ENCODE measurements at regions not wholly inside any gene's neighbourhood (a gene's known extent, or its start where the extent isn't known, plus 50 kb on each side); places are given as distances from the start of the nearest gene placed in this dataset.
"Not testable (repeated sequence)": the region's sequence is repeated elsewhere in the genome, so short reads cannot be mapped to it uniquely, and the experiment has no call there.

DNA sequence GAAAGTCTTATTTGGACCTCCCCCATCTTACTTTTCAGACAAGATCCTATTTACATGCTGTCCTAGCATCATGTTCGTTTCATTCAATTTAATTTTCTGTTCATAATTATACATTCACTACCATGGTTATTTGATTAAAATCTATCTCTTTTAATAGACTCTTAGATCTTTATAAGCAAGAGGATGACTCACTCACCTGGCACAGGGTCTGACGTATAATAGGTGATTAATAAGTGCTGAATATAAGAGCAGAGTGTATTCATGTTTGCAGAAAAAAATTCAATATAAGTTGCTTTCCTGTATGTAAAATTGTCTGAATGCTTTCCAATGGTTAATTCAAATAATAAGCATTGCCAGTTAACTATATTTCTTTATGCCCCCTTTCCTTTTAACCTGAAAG, 165.5 kb upstream of the CBLB start:
- Histone ChIP-seq H3K9me3 (no peaks in the 10 kb centered on the region), H3K4me3 (no peak overlapping the region), H3K27me3 (no peaks in the 10 kb centered on the region), H3K36me3 (no peaks in the 10 kb centered on the region)
- DNase-seq = no peak

DNA sequence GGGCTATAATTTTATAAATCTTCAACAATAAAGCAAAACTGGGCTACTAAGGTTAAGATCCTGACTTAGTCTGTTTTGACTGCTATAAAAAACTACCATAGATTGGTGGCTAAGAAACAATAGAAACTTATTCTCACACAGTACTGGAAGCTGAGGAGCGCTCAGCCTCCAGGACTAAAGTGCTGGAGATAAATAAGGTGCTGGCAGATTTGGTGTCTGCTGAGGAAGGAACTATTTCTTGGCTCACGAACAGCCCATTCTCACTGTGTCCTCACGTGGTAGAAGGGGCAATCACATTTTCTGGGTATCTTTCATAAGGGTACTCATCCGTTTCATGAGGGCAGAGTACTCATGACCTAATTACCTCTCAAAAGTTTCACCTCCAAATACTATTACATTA, 166.8 kb upstream of the CBLB start:
- DNase-seq = no peak
- Histone ChIP-seq H3K27me3 (no peaks in the 10 kb centered on the region), H3K9me3 (no peaks in the 10 kb centered on the region), H3K36me3 (no peaks in the 10 kb centered on the region), H3K4me3 (no peak overlapping the region)

DNA sequence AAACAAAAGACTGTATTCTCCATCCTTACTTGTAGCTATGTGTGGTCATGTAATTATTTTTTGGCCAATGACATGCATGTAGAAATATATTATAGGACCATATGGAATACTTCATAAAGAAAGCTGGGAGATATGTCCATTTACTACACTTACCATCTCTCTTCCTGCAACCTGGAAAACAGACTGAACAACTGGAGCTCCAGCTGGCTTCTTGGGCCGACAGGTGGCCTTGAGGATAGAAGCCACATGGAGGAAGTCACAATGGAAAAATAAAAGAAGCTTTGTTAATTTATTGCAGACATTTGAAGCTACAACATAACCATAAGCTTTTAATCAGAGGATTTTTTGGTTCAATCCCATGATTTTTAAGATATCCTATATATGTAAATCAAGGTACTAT, 167.9 kb upstream of the CBLB start:
- H3K27me3 ChIP-seq = no peaks in the 10 kb centered on the region

DNA sequence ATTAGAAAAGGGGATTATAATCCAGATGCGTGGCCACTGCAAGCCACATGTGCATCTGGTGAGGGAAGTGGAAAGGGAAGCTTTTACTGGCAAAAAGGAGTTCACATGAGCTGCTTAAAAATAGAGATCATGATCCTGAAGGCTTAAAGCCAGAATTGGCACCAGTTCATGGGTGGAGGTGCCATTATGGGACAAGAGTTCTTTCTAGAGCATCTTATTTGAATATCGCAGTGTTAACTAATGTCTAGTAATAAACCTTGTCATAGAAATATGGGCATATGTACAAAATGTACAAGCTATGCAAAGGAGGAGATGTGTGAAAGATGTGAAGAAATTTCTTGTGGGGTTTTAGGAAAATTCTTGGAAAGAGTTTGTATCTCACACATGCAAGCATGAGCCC, 178.4 kb upstream of the CBLB start:
- no peak for DNase-seq
- Histone ChIP-seq H3K27me3 (no peaks in the 10 kb centered on the region), H3K4me3 (no peak overlapping the region), H3K36me3 (no peaks in the 10 kb centered on the region), H3K9me3 (no peaks in the 10 kb centered on the region)

More for the DNA sequence above, 167.9 kb upstream of the CBLB start:
- H3K4me3 ChIP-seq = no peak overlapping the region
- no peaks in the 10 kb centered on the region for H3K9me3 ChIP-seq
- no peak for DNase-seq
- H3K36me3 ChIP-seq = no peaks in the 10 kb centered on the region

DNA sequence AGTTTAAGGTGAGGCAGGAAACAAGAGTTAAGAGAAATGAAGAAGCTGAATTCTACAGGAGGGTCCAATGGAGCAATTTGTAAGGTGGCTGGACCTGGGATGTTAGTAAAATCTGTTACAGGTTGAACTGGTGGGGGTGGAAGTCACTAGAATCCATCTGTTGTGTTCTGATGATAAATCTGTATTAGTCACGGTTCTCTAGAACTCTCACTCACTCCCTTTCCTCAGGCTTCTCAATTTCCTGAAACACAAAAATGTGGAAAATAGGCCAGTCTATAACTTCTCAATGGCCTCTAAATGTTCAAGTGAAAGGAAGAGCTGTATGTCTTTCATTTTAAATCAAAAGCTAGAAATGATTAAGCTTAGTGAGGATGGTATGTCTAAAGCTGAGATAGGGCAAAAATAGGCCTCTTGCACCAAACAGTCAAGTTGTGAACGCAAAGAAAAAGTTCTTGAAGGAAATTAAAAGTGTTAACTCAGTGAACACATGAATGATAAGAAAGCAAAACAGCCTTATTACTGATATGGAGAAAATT, 180.2 kb upstream of the CBLB start:
- Histone ChIP-seq H3K9me3 (no peaks in the 10 kb centered on the region), H3K36me3 (no peaks in the 10 kb centered on the region), H3K4me3 (no peak overlapping the region), H3K27me3 (no peaks in the 10 kb centered on the region)
- no peak for DNase-seq

DNA sequence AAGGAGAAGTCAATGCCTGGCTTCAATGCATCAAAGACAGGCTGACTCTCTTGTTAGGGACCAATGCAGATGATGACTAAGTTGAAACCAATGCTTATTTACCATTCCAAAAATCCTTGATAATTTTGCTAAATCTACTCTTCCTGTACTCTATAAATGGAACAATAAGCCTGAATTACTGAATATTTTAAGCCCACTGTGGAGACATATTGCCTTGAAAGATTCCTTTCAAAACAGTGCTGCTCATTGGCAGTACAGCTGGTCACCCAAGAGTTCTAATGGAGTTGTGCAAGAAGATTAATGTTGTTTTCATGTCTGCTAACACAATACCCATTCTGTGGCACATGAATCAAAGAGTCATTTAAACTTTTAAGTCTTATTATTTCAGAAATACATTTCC, 181.0 kb upstream of the CBLB start:
- H3K4me3 ChIP-seq = no peak overlapping the region

DNA sequence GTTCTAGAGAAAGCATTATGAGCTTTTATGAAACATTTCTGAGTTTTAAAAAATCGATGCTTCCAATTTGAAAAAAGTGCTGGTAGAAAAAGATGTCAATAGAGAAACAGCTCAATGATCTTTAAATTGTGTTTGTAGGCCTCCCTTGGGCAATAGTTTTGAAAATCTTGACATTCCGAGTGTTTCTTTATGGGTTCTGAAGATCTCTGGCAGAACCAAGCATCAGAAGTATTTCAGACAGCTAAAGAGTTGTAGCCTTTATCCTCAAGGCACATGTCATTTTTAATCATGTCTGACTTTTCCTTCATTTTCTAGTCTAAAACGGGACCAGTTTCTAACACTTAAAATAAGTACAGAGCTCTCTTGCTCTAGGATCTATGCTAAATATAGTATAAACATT, 188.1 kb upstream of the CBLB start:
- Histone ChIP-seq H3K4me3 (no peak overlapping the region), H3K9me3 (no peaks in the 10 kb centered on the region), H3K36me3 (no peaks in the 10 kb centered on the region), H3K27me3 (no peaks in the 10 kb centered on the region)
- DNase-seq = no peak

More for the DNA sequence above, 181.0 kb upstream of the CBLB start:
- DNase-seq = no peak
- no peaks in the 10 kb centered on the region for H3K9me3 ChIP-seq
- H3K36me3 ChIP-seq = no peaks in the 10 kb centered on the region
- H3K27me3 ChIP-seq = no peaks in the 10 kb centered on the region

DNA sequence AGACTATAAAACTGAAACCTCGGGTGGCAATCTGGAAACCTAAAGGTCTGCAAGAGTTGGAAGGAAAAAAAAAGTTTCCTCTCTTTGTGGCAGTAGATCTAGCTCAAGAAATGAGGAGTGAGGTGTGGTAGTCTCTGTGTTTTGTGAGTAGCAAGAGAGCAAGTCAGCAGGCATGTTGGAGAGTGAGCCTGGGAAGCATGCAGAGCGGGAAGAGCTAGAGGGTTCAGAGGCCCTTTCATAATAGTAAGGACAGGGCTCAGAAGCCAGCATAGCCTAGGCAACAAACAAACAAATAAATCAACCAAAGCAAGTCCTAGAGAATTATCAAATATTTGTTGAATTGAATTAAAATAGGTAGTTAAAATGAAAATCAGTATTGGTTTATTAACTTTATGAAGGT, 189.7 kb upstream of the CBLB start:
- DNase-seq = no peak

DNA sequence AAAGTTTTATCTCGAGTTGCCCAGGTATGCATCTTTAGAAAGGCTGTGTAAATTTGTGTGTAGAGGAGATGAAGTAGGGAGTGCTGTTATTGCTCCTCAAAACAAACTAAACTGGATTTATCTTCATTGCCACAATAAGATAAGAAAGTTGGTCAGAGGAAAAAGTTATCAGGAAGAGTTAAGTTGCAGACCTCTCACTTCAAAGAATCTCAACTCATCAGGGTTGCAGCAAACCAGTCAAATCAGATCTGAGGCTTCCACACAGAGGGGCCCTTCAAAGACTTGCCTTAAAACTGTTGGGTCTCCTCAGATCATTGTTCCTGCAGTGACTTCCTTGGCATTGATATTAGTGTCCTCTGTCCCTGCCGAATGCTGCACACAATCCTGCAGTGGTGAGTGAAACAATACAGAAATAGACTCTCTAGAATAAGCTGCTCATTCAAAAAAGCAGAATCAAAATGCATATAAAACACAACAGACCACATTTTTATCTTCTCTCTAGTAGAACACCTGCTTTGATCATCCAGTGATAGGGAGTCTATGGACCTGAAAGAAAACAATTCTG, 191.2 kb upstream of the CBLB start:
- Histone ChIP-seq H3K9me3 (peaks cover 2% of the 10 kb centered on the region; the same call in 1 of the 2 replicates), H3K27me3 (no peaks in the 10 kb centered on the region), H3K4me3 (no peak overlapping the region), H3K36me3 (no peaks in the 10 kb centered on the region)
- DNase-seq = no peak

More for the DNA sequence above, 189.7 kb upstream of the CBLB start:
- Histone ChIP-seq H3K9me3 (no peaks in the 10 kb centered on the region), H3K4me3 (no peak overlapping the region), H3K27me3 (no peaks in the 10 kb centered on the region), H3K36me3 (no peaks in the 10 kb centered on the region)

DNA sequence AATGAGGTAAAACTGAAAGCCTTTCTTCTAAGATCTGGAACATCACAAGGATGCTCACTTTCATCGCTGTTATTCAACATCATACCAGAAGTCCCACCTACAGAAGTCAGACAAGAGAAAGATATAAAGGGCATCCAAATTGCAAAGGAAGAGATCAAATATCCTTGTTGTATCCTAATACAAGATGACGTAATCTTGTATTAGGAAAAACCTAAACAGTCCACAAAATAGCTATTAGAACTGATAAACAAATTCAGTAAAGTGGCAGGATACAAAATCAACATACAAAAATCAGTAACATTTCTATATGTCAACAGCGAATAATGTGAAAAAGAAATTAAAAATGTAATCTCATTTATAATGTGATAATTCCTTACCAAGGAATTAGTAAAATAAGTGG, 195.1 kb upstream of the CBLB start:
- DNase-seq = no peak
- H3K9me3 ChIP-seq = peaks cover 2% of the 10 kb centered on the region; the same call in 1 of the 2 replicates
- no peaks in the 10 kb centered on the region for H3K27me3 ChIP-seq
- no peaks in the 10 kb centered on the region for H3K36me3 ChIP-seq
- no peak overlapping the region for H3K4me3 ChIP-seq

DNA sequence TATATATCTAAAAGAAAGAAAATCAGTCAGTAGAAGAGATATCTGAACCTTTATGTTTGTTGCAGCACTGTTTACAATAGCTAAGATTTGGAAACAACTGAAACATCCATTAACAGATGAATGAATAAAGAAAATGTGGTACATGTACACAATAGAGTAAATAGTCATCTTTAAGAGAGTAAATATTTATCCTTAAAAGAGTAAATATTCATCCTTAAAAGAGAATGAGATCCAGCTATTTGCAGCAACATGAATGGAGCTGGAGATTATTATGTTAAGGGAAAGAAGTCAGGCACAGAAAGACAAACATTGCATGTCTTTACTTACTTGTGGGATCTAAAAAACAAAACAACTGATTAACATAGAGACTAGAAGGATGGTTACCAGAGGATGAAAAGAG, 197.0 kb upstream of the CBLB start:
- H3K4me3 ChIP-seq = no peak overlapping the region
- H3K36me3 ChIP-seq = no peaks in the 10 kb centered on the region
- no peaks in the 10 kb centered on the region for H3K27me3 ChIP-seq
- no peak for DNase-seq
- peaks cover 2% of the 10 kb centered on the region; the same call in 1 of the 2 replicates for H3K9me3 ChIP-seq

DNA sequence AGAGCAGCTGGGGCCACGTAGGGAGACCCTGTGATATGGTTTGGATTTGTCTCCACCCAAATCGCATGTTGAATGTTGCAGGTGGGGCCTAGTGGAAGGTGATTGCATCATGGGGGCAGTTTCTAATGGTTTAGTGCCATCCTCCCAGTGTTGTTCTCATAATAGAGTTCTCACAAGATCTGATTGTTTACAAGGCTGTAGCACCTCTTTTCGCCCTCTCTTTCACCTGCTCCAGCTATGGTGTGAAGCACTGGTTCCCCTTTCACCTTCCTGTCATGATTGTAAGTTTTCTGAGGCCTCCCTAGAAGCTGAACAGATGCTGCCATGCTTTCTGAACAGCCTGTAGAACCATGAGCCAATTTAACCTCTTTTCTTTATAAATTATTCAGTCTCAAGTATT, 198.9 kb upstream of the CBLB start:
- Histone ChIP-seq H3K27me3 (no peaks in the 10 kb centered on the region), H3K9me3 (peaks cover 4% of the 10 kb centered on the region; the same call in 1 of the 2 replicates), H3K36me3 (no peaks in the 10 kb centered on the region), H3K4me3 (no peak overlapping the region)
- DNase-seq = no peak

DNA sequence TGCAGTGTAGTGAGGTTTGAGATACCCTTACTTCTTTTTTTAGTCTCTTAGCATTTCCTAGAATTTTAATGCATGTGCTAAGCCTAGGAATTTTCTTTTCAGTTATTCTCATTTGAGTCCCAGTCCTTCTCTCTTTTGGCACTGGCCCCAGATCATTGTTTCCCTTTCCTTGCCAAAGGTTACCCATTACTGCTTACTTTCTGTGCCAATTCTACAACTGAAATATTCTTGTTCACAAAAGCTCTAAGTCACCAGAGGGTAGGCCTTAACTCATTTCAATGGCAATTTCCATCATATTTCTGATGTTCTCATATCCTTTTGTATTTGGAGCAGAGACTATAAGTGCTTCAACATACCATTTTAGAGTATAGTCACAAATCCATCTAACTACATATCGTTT, 199.6 kb upstream of the CBLB start:
- no peak overlapping the region for H3K4me3 ChIP-seq
- H3K9me3 ChIP-seq = peaks cover 4% of the 10 kb centered on the region; the same call in 1 of the 2 replicates
- no peaks in the 10 kb centered on the region for H3K27me3 ChIP-seq
- no peaks in the 10 kb centered on the region for H3K36me3 ChIP-seq
- peak; percentile 4 for DNase-seq

DNA sequence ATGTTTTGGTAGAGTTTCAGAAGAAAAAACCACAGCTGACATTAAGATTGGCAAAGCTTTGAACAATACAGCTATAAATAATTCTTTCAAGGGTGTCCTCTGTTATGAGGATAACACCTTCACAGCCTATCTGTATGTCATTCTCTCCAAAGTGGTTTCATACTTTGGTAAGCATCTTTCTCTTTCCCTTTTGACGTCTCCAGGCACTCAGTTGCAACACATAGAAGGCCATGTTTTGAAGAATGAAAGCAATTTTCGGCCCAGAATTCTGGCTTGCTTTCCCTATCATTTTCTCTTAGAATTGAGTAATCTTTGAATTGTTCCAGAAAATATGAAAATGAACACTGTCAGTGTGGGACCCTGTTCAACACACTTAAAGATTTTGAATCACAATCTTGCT, 200.0 kb upstream of the CBLB start:
- Histone ChIP-seq H3K4me3 (no peak overlapping the region), H3K9me3 (peaks cover 4% of the 10 kb centered on the region; the same call in 1 of the 2 replicates), H3K36me3 (no peaks in the 10 kb centered on the region), H3K27me3 (no peaks in the 10 kb centered on the region)
- no peak for DNase-seq

DNA sequence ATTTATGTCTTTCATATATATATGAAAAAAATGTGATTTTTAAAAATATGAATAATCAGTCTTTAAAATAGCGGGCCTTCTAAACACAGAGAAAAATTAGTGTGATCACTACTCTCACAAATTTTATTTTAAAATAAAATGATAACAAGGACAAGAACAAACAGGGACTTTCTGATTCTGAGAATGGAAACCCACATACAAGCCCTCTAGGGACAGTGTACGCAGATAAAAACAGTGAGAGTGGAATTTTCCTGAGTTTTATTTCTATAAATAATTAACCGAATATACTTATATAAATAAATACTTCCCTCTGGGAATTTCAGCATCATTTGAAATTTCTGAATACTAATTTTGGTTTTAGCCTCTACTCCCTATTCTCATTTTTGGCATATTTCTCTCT, 201.4 kb upstream of the CBLB start:
- H3K9me3 ChIP-seq = 0 out of 2 replicates have a peak, but pooled peaks cover 1% of the 10 kb centered on the region
- H3K27me3 ChIP-seq = no peaks in the 10 kb centered on the region
- H3K36me3 ChIP-seq = no peaks in the 10 kb centered on the region
- H3K4me3 ChIP-seq = no peak overlapping the region
- DNase-seq = no peak

DNA sequence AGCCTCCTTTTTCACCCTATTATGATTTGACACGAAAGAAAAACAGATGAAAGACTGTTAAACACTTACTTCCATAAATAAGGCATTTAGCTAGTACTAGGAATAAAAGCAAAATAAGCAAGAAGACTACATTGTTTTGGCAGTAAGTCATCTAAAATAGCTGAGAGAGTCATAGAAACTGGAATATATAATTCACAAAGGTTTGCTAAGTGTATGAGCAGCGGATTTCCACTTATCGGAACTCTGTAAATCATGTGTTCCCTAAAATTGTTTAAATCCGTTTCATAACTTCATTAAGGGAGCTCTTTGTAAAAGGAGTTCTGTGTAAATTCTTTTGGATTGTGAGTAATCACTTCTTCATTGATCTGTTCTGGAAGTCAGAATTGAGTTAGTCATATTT, 202.5 kb upstream of the CBLB start:
- no peaks in the 10 kb centered on the region for H3K27me3 ChIP-seq
- H3K9me3 ChIP-seq = 0 out of 2 replicates have a peak, but pooled peaks cover 1% of the 10 kb centered on the region
- no peak overlapping the region for H3K4me3 ChIP-seq
- H3K36me3 ChIP-seq = no peaks in the 10 kb centered on the region
- no peak for DNase-seq

DNA sequence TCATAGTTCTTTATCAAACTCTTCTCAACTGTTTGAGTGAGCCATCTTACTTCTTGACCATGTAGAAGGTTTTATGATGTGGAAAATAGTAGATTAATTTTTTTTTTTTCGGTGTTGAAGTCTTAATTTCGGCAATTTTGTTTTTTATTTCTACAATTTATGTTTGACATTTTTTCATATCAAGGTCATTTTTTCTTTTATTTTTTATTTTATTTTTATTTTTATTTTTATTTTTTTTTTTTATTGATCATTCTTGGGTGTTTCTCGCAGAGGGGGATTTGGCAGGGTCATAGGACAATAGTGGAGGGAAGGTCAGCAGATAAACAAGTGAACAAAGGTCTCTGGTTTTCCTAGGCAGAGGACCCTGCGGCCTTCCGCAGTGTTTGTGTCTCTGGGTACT, 203.8 kb upstream of the CBLB start:
- not testable (repeated sequence) for H3K36me3 ChIP-seq, H3K9me3 ChIP-seq, H3K27me3 ChIP-seq, DNase-seq, H3K4me3 ChIP-seq

DNA sequence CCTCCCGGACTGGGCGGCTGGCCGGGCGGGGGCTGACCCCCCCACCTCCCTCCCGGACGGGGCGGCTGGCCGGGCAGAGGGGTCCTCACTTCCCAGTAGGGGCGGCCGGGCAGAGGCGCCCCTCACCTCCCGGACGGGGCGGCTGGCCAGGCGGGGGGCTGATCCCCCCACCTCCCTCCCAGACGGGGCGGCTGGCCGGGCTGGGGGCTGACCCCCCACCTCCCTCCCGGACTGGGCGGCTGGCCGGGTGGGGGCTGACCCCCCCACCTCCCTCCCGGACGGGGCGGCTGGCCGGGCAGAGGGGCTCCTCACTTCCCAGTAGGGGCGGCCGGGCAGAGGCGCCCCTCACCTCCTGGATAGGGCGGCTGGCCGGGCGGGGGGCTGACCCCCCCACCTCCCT, 205.0 kb upstream of the CBLB start:
- DNase-seq, H3K9me3 ChIP-seq, H3K27me3 ChIP-seq, H3K36me3 ChIP-seq, H3K4me3 ChIP-seq: not testable (repeated sequence)

Measured in MG63 (cell line).